Tibial artery (tissue), 4 donors: ENCODE measurements at regions not wholly inside any gene's neighbourhood (a gene's known extent, or its start where the extent isn't known, plus 50 kb on each side); places are given as distances from the start of the nearest gene placed in this dataset.

Experiments used
- DNase-seq, 2 donors: peaks; one replicate each; pipeline ENCODE4 v3.0.0-alpha.2; 2019
- H3K27ac ChIP-seq, 2 donors: fragments of 200-600 bp; sonication (generic) in 1 of 2; 1 replicate in 1 of 2; 2 replicates in 1 of 2; pipeline ENCODE4 v1.5.1; 2018 to 2019; ENCODE audit warnings: mild to moderate bottlenecking in 1 of 2
- H3K27me3 ChIP-seq, 2 donors: fragments of 200-600 bp; sonication (generic) in 1 of 2; one replicate each; pipeline versions ENCODE4 v1.5.1 to v1.6.0; 2016 to 2019
- H3K36me3 ChIP-seq, 3 donors: fragments of 200-600 bp; sonication (generic) in 2 of 3; one replicate each; pipeline ENCODE4 v1.5.1; 2016 to 2019; ENCODE audit warnings: mild to moderate bottlenecking in 2 of 3
- H3K4me1 ChIP-seq, 4 donors: fragments of 200-600 bp; sonication (generic) in 2 of 4; 1 replicate in 3 of 4; 2 replicates in 1 of 4; pipeline ENCODE4 v1.5.1; 2016 to 2019
- H3K4me3 ChIP-seq, 2 donors: fragments of 200-600 bp; sonication (generic) in 1 of 2; 1 replicate in 1 of 2; 2 replicates in 1 of 2; pipeline ENCODE4 v1.5.1; 2018 to 2019; ENCODE audit warnings: mild to moderate bottlenecking in 2 of 2
- H3K9me3 ChIP-seq, 3 donors: fragments of 200-600 bp; sonication (generic) in 1 of 3; one replicate each; pipeline ENCODE4 v1.5.1; 2016 to 2019
- intact Hi-C: fragments of 100-400 bp; cut with DNase I; formaldehyde crosslinking; loops from one replicate; pipeline ENCODE4 v1.15.0; 2023; ENCODE audit warnings: low total_unique reads
- TF ChIP-seq, protein P1 (sequence below), 2 experiments: fragments of 200-600 bp in 1 of 2; fragments of 450-650 bp in 1 of 2; IDR thresholded peaks; one replicate each; pipeline ENCODE4 v1.5.1; 2017 to 2019; ENCODE audit warnings: antibody characterized with exemption in 2 of 2, mild to moderate bottlenecking in 1 of 2, moderate library complexity in 1 of 2

GRCh38 chr6:169966312-169967181 lies 215.1 kb downstream of the ERMARD start:
- TF ChIP-seq, protein P1, sequence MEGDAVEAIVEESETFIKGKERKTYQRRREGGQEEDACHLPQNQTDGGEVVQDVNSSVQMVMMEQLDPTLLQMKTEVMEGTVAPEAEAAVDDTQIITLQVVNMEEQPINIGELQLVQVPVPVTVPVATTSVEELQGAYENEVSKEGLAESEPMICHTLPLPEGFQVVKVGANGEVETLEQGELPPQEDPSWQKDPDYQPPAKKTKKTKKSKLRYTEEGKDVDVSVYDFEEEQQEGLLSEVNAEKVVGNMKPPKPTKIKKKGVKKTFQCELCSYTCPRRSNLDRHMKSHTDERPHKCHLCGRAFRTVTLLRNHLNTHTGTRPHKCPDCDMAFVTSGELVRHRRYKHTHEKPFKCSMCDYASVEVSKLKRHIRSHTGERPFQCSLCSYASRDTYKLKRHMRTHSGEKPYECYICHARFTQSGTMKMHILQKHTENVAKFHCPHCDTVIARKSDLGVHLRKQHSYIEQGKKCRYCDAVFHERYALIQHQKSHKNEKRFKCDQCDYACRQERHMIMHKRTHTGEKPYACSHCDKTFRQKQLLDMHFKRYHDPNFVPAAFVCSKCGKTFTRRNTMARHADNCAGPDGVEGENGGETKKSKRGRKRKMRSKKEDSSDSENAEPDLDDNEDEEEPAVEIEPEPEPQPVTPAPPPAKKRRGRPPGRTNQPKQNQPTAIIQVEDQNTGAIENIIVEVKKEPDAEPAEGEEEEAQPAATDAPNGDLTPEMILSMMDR (IDR thresholded peaks at IDR 0.05): no peak
- Histone ChIP-seq H3K4me3 (no peak overlapping the region), H3K9me3 (no peaks in the 10 kb centered on the region), H3K36me3 (no peaks in the 10 kb centered on the region), H3K27me3 (peaks cover 0 to 26% of the 10 kb centered on the region in 2 donors), H3K4me1 (peaks cover 0 to 4% (median 2%) of the 10 kb centered on the region in 4 donors), H3K27ac (no peak overlapping the region)
- intact Hi-C loops: no loop called here
- peak in 1 of 2 donors; percentile 48 for DNase-seq

DNA sequence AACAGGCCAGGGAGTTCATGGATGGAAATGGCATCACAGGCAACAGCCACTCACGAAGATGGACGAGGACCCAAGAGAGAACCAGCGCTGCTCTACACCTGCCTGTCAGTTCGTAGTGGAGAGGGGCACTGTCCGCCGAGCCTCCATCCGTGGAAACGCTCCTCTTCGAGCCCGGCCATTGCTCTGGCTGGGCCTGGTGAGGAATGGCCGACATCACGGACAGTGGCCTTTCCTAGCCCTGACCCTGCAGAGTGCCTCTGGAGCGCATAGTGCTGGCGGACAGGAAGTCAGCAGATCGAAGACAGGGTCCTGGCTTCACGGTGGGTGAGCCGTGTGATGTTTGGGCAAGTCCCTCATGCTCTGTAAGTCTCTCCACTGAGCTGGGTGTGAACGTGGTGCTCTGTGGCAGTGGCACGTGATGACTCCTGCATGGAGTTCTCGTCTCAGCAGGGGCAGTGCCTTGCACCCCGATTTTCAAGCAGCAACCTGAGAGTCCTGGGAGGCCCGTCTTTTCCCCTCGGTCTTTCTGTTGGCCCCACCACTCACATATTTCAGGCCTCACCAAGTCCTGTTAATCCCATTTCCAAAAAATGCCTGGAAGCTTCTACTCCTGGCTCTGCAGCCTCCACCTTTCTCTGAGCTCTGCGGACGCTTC lies 214.4 kb downstream of the ERMARD start:
- TF ChIP-seq, protein P1 (IDR thresholded peaks at IDR 0.05): no peak
- peak in 1 of 2 donors; percentile 55 for DNase-seq
- Histone ChIP-seq H3K27me3 (peaks cover 0 to 34% of the 10 kb centered on the region in 2 donors), H3K36me3 (no peaks in the 10 kb centered on the region), H3K27ac (no peak overlapping the region), H3K9me3 (no peaks in the 10 kb centered on the region), H3K4me3 (no peak overlapping the region), H3K4me1 (peaks cover 0 to 4% (median 2%) of the 10 kb centered on the region in 4 donors)
- intact Hi-C loops: no loop called here

GRCh38 chr6:169965239-169965638 lies 213.8 kb downstream of the ERMARD start:
- Histone ChIP-seq H3K4me3 (no peak overlapping the region), H3K36me3 (no peaks in the 10 kb centered on the region), H3K27ac (no peak overlapping the region), H3K9me3 (no peaks in the 10 kb centered on the region), H3K4me1 (peaks cover 0 to 4% (median 2%) of the 10 kb centered on the region in 4 donors), H3K27me3 (peaks cover 0 to 39% of the 10 kb centered on the region in 2 donors)
- no peak for DNase-seq
- intact Hi-C loops: no loop called here
- TF ChIP-seq, protein P1 (IDR thresholded peaks at IDR 0.05): no peak

DNA sequence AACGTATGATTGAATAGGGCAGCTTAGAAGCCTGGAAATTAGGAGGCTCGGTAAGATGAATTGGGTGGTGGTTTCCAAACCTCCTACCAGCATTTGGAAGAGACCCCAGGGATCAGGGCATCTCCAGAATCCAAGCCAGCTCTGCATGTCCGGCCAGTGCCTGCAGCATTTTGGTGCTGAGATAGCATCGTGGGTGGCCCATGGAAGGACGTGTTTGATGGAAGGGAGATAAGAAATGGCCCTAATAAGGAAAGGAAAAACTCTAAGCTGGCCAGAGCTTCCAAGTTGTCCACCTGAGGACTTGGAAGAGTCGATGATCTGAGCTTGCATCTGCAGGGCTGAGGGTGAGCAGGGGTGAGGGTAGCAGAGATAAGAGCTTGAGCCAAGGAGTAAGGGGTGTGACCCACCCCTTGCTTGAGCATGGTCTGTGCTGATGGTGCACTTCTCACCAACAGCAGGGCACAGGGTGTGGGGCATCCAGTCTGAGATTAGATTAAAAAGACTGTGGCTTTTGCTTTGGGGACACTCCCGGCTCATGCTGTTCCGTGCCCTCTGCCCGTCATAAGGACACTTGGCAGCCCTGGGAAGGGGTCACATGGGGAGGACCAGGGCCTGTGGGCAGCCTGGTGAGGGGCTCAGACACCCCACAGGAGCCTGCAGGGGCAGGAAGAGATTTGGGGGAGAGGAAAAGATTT lies 213.2 kb downstream of the ERMARD start:
- Histone ChIP-seq H3K4me3 (no peak overlapping the region), H3K27me3 (peaks cover 0 to 39% of the 10 kb centered on the region in 2 donors), H3K27ac (no peak overlapping the region), H3K4me1 (peaks cover 0 to 4% (median 2%) of the 10 kb centered on the region in 4 donors), H3K9me3 (no peaks in the 10 kb centered on the region), H3K36me3 (no peaks in the 10 kb centered on the region)
- TF ChIP-seq, protein P1 (IDR thresholded peaks at IDR 0.05): no peak
- no peak for DNase-seq
- intact Hi-C loops: no loop called here

DNA sequence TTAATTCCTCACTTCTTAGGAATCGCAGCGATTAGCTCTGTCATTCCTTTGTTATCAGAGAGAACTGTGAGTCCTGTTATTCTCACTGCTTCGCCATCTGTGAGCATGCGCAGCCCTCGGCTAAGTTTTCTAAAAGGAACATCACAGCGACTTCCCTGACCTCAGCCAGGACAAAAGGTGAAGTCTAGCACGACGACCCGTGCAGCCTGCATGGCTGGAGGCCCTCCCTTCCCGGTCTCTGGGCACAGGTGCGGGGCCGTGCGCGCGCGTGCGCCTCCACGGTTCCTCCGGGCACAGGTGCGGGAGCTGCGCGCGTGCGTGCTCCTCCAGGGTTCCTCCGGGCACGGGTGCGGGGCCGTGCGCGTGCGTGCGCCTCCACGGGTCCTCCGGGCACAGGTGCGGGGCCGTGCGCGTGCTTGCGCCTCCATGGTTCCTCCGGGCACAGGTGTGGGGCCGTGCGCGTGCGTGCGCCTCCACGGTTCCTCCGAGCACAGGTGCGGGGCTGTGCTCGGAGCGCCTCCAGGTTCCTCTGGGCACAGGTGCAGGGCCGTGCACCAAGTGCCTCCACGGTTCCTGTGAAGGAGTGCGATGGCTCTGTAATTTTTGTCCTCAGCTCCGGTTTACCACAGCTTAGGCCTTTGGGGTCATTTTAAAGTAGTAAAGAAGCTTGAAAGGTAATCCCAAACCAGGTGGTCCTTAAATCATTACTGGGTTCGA lies 212.3 kb downstream of the ERMARD start:
- intact Hi-C loops: no loop called here
- peak in 1 of 2 donors; percentile 45 for DNase-seq
- Histone ChIP-seq H3K4me3 (no peak overlapping the region), H3K27ac (no peak overlapping the region), H3K9me3 (no peaks in the 10 kb centered on the region), H3K4me1 (peaks cover 0 to 4% (median 2%) of the 10 kb centered on the region in 4 donors), H3K36me3 (no peaks in the 10 kb centered on the region), H3K27me3 (peaks cover 0 to 40% of the 10 kb centered on the region in 2 donors)
- TF ChIP-seq, protein P1 (IDR thresholded peaks at IDR 0.05): no peak
